ENCODE measurements at regions not wholly inside any gene's neighbourhood (a gene's known extent, or its start where the extent isn't known, plus 50 kb on each side); places are given as distances from the start of the nearest gene placed in this dataset.

DNA sequence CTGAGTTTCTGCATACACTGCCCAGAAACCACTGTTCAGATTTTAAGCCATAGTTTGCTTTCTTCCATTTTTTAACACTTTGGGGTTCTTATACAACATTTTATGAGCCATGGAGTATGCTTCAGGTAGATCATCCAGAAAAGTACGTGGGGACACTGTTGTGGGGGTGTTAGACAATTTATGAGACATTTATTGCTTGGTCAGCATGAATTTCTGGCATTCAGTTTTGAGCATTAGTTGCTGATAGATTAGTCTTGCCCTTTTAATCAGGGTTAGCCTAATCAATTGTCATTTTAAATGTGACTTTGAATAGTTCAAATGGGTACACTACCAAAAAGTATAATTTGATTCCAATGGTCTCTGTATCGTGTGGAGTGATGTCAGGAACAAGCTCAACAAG lies 434.9 kb downstream of the GPM6A start:
- TF ChIP-seq, protein P1, sequence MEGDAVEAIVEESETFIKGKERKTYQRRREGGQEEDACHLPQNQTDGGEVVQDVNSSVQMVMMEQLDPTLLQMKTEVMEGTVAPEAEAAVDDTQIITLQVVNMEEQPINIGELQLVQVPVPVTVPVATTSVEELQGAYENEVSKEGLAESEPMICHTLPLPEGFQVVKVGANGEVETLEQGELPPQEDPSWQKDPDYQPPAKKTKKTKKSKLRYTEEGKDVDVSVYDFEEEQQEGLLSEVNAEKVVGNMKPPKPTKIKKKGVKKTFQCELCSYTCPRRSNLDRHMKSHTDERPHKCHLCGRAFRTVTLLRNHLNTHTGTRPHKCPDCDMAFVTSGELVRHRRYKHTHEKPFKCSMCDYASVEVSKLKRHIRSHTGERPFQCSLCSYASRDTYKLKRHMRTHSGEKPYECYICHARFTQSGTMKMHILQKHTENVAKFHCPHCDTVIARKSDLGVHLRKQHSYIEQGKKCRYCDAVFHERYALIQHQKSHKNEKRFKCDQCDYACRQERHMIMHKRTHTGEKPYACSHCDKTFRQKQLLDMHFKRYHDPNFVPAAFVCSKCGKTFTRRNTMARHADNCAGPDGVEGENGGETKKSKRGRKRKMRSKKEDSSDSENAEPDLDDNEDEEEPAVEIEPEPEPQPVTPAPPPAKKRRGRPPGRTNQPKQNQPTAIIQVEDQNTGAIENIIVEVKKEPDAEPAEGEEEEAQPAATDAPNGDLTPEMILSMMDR (conservative IDR thresholded peaks at IDR 0.05 in 1 of 2, IDR thresholded peaks at IDR 0.05 in 1 of 2; ENCODE audit: extremely low read depth in 1 of 2, insufficient read depth in 1 of 2, low read depth in 1 of 2, low read length in 2 of 2): no peak
- TF ChIP-seq EZH2 (IDR thresholded peaks at IDR 0.05; ENCODE audit: borderline replicate concordance, low read length): no peak
